IMR-90 (cell line): ENCODE measurements at regions not wholly inside any gene's neighbourhood (a gene's known extent, or its start where the extent isn't known, plus 50 kb on each side); places are given as distances from the start of the nearest gene placed in this dataset.

Experiments
- ATAC-seq: fragments of 200-7000 bp; cut with Tn5 transposase; 2 replicates; pipeline ENCODE4 v1.9.1; 2020; ENCODE audit warnings: low read depth, mild to moderate bottlenecking, moderate library complexity
- BruUV-seq: library from RNA; stranded (reverse); fragments of 400-500 nt; replicated peaks from 2 replicates; lab custom pipeline; 2021; lab: Mats Ljungman, UMichigan
- CTCF ChIA-PET: fragments of 300-600 bp; formaldehyde crosslinking; extraction: SDS; loops from one replicate; lab custom pipeline; 2021; ENCODE audit warnings: antibody characterized with exemption; lab: Yijun Ruan, JAX
- POLR2A ChIA-PET: fragments of 300-600 bp; sonication (Branson Sonifier 250); formaldehyde crosslinking; loops from one replicate; lab custom pipeline; 2022; ENCODE audit warnings: antibody characterized with exemption; ENCODE audit not compliant: unreplicated experiment; lab: Charles Lee
- DNase-seq: peaks from one replicate; pipeline ENCODE4 v3.0.0; 2013
- H2AFZ ChIP-seq: replicated peaks from 2 replicates; pipeline ENCODE3; 2013; ENCODE audit warnings: low read length, mild to moderate bottlenecking; ENCODE audit not compliant: poor library complexity
- H2AK5ac ChIP-seq: 2 replicates; pipeline ENCODE4 v1.6.1; 2013; ENCODE audit warnings: low read depth, low read length, inconsistent platforms
- H2AK9ac ChIP-seq: replicated peaks from 2 replicates; pipeline ENCODE3; 2013; ENCODE audit warnings: mild to moderate bottlenecking, low read depth, low read length, moderate library complexity; ENCODE audit not compliant: poor library complexity
- H2BK120ac ChIP-seq: 2 replicates; pipeline ENCODE4 v1.6.1; 2013; ENCODE audit warnings: low read depth, low read length, inconsistent platforms
- H2BK15ac ChIP-seq: 3 replicates; pipeline ENCODE4 v1.6.1; 2013; ENCODE audit warnings: low read depth, low read length, inconsistent platforms
- H2BK20ac ChIP-seq: 2 replicates; pipeline ENCODE4 v1.6.1; 2013; ENCODE audit warnings: low read depth, mild to moderate bottlenecking, inconsistent platforms, low read length, moderate library complexity
- H2BK5ac ChIP-seq: 2 replicates; pipeline ENCODE4 v1.6.1; 2013; ENCODE audit warnings: mild to moderate bottlenecking, low read depth, low read length, inconsistent platforms; ENCODE audit not compliant: poor library complexity, severe bottlenecking
- H3K14ac ChIP-seq: replicated peaks from 2 replicates; pipeline ENCODE4 v1.6.1; 2013; ENCODE audit warnings: low read depth, low read length, inconsistent platforms
- H3K18ac ChIP-seq: 2 replicates; pipeline ENCODE4 v1.6.1; 2013; ENCODE audit warnings: low read depth, low read length, control low read depth
- H3K23ac ChIP-seq: 2 replicates; pipeline ENCODE4 v1.6.1; 2013; ENCODE audit warnings: low read depth, low read length, inconsistent platforms
- H3K27ac ChIP-seq: 2 replicates; pipeline ENCODE4 v1.5.1; 2013; ENCODE audit warnings: mild to moderate bottlenecking, control low read depth, low read length; ENCODE audit not compliant: insufficient read depth
- H3K27me3 ChIP-seq: 2 replicates; pipeline ENCODE4 v1.6.1; 2013; ENCODE audit warnings: low read length; ENCODE audit not compliant: control insufficient read depth, insufficient read depth
- H3K36me3 ChIP-seq: 2 replicates; pipeline ENCODE4 v1.6.1; 2013; ENCODE audit warnings: low read length, mixed read lengths; ENCODE audit not compliant: control insufficient read depth, insufficient read depth
- H3K4ac ChIP-seq: 2 replicates; pipeline ENCODE4 v1.6.1; 2013; ENCODE audit warnings: low read depth, low read length, inconsistent platforms
- H3K4me1 ChIP-seq: 2 replicates; pipeline ENCODE4 v1.6.1; 2013; ENCODE audit warnings: low read length, mixed read lengths; ENCODE audit not compliant: control insufficient read depth, insufficient read depth
- H3K4me2 ChIP-seq: 2 replicates; pipeline ENCODE4 v1.6.1; 2013; ENCODE audit warnings: low read depth, mild to moderate bottlenecking, control low read depth, low read length, moderate library complexity
- H3K4me3 ChIP-seq: 2 replicates; pipeline ENCODE4 v1.5.1; 2013; ENCODE audit warnings: low read depth, mild to moderate bottlenecking, control low read depth, low read length, moderate library complexity; ENCODE audit not compliant: insufficient read depth
- H3K56ac ChIP-seq: 2 replicates; pipeline ENCODE4 v1.6.1; 2013; ENCODE audit warnings: low read length, inconsistent platforms; ENCODE audit not compliant: insufficient read depth; ENCODE audit errors: extremely low read depth
- H3K79me1 ChIP-seq, 2 experiments: 2 replicates each; pipeline ENCODE4 v1.6.1; 2013; ENCODE audit warnings: low read length in 2 of 2, inconsistent platforms in 1 of 2, low read depth in 1 of 2
- H3K9ac ChIP-seq: 2 replicates; pipeline ENCODE4 v1.6.1; 2013; ENCODE audit warnings: low read depth, low read length, control low read depth
- H3K9me1 ChIP-seq: 2 replicates; pipeline ENCODE4 v1.6.1; 2013; ENCODE audit warnings: low read length, inconsistent platforms; ENCODE audit not compliant: insufficient read depth
- H3K9me3 ChIP-seq: 2 replicates; pipeline ENCODE4 v1.6.1; 2013; ENCODE audit warnings: low read length; ENCODE audit not compliant: control insufficient read depth, insufficient read depth
- H4K20me1 ChIP-seq: 2 replicates; pipeline ENCODE4 v1.6.1; 2013; ENCODE audit warnings: low read length, inconsistent platforms; ENCODE audit not compliant: insufficient read depth
- H4K5ac ChIP-seq: 2 replicates; pipeline ENCODE4 v1.6.1; 2013; ENCODE audit warnings: mild to moderate bottlenecking, low read depth, low read length, control low read depth
- H4K8ac ChIP-seq, 2 experiments: 2 replicates each; pipeline ENCODE4 v1.6.1; 2013; ENCODE audit warnings: low read depth in 2 of 2, low read length in 2 of 2, control low read depth in 1 of 2, inconsistent platforms in 1 of 2
- H4K91ac ChIP-seq: 2 replicates; pipeline ENCODE4 v1.6.1; 2013; ENCODE audit warnings: low read depth, low read length, inconsistent platforms; ENCODE audit not compliant: insufficient read depth
- CHD1 ChIP-seq: IDR thresholded peaks from 2 replicates; pipeline ENCODE4 v1.6.1; 2012; ENCODE audit warnings: low read depth, low read length, improper control_type of control experiment
- FOS ChIP-seq: fragments of 150-350 bp; IDR thresholded peaks from 2 replicates; pipeline ENCODE4 v1.6.1; 2016; ENCODE audit warnings: low read depth, low read length
- MAFK ChIP-seq: IDR thresholded peaks from 2 replicates; pipeline ENCODE4 v1.6.1; 2012; ENCODE audit warnings: low read depth, low read length, improper control_type of control experiment
- MAZ ChIP-seq: IDR thresholded peaks from 2 replicates; pipeline ENCODE4 v1.6.1; 2012; ENCODE audit warnings: low read depth, mild to moderate bottlenecking, low read length, improper control_type of control experiment, moderate library complexity, borderline replicate concordance
- MXI1 ChIP-seq: IDR thresholded peaks from 2 replicates; pipeline ENCODE4 v1.6.1; 2012; ENCODE audit warnings: low read depth, mild to moderate bottlenecking, low read length, moderate library complexity, borderline replicate concordance
- RAD21 ChIP-seq: IDR thresholded peaks from 2 replicates; pipeline ENCODE4 v1.6.1; 2012; ENCODE audit warnings: low read length, improper control_type of control experiment
- RFX5 ChIP-seq: IDR thresholded peaks from 2 replicates; pipeline ENCODE4 v1.8.0; 2012; ENCODE audit warnings: low read depth, mild to moderate bottlenecking, low read length, moderate library complexity
- WGBS, 2 experiments: methylation state at CpG; one replicate each; pipeline versions ENCODE4 v1.1.5 to v1.1.7; 2013; ENCODE audit warnings: missing lambda C conversion rate in 2 of 2; ENCODE audit not compliant: insufficient read length in 1 of 2; ENCODE audit errors: extremely low coverage in 2 of 2; 5-methylcytosine and 5-hydroxymethylcytosine counted together
- dilution Hi-C: fragments of 300-500 bp; cut with HindIII; formaldehyde crosslinking; loops from one replicate; pipeline ENCODE4 v1.14.3; 2018; ENCODE audit warnings: low sequenced_read_pairs; ENCODE audit not compliant: unreplicated experiment
- in situ Hi-C: fragments of 300-500 bp; cut with MboI; formaldehyde crosslinking; loops from 3 replicates; pipeline ENCODE4 v1.14.3; 2019; ENCODE audit warnings: low sequenced_read_pairs, inconsistent platforms, mixed read lengths
- intact Hi-C: fragments of 100-400 bp; cut with micrococcal nuclease; formaldehyde crosslinking; loops from 2 replicates; pipeline ENCODE4 v1.10.0; 2022
- TF ChIP-seq, protein P1 (sequence below): conservative IDR thresholded peaks from 2 replicates; pipeline ENCODE4 v1.5.1; 2012; ENCODE audit warnings: mild to moderate bottlenecking, low read depth, low read length, improper control_type of control experiment
- TF ChIP-seq, protein P2 (sequence below): fragments of 150-350 bp; IDR thresholded peaks from 2 replicates; pipeline ENCODE4 v1.6.1; 2017; ENCODE audit warnings: mild to moderate bottlenecking, antibody characterized with exemption, low read length, low read depth

DNA sequence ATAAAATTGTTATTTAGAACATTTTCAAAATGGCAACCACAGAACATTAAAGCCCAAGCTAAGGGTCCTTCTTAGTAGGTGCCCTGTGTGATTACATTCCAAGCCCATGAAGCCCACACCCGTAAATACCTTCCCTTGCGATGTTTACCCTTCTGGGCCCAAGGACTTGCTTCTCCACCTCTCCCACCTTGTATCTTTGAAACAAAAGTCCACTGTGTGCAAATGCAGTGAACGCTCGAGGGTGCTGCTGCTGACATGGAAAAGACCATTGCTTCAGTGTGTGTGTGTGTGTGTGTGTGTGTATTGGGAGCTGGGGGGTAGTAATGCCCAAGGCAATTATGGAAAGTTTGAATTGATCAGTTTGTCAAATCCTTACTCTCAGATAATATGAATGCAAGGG, 298.1 kb downstream of the TGFB2 start:
- dilution Hi-C loops: no loop called here
- DNase-seq (no peak), ATAC-seq (no peak)
- H4K20me1 ChIP-seq: no peaks in the 10 kb centered on the region
- 0 out of 2 replicates have a peak overlapping the region, but pooled peaks have one; percentile 39 for H2BK120ac ChIP-seq
- no TSS peak for BruUV-seq
- H2AK9ac ChIP-seq: no peak overlapping the region
- intact Hi-C loops: no loop called here
- H2AFZ ChIP-seq: no peak overlapping the region
- H3K14ac ChIP-seq: no peak overlapping the region
- no peak overlapping the region for H3K4ac ChIP-seq
- H2BK15ac ChIP-seq: no peak overlapping the region
- H2BK20ac ChIP-seq: 0 out of 2 replicates have a peak overlapping the region, but pooled peaks have one; percentile 14
- no peaks in the 10 kb centered on the region for H3K9me3 ChIP-seq
- TF ChIP-seq CHD1 (no peak), RAD21 (no peak), RFX5 (no peak), MXI1 (no peak), MAZ (no peak), MAFK (no peak), FOS (no peak)
- TF ChIP-seq, protein P1, sequence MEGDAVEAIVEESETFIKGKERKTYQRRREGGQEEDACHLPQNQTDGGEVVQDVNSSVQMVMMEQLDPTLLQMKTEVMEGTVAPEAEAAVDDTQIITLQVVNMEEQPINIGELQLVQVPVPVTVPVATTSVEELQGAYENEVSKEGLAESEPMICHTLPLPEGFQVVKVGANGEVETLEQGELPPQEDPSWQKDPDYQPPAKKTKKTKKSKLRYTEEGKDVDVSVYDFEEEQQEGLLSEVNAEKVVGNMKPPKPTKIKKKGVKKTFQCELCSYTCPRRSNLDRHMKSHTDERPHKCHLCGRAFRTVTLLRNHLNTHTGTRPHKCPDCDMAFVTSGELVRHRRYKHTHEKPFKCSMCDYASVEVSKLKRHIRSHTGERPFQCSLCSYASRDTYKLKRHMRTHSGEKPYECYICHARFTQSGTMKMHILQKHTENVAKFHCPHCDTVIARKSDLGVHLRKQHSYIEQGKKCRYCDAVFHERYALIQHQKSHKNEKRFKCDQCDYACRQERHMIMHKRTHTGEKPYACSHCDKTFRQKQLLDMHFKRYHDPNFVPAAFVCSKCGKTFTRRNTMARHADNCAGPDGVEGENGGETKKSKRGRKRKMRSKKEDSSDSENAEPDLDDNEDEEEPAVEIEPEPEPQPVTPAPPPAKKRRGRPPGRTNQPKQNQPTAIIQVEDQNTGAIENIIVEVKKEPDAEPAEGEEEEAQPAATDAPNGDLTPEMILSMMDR: no peak
- TF ChIP-seq, protein P2, sequence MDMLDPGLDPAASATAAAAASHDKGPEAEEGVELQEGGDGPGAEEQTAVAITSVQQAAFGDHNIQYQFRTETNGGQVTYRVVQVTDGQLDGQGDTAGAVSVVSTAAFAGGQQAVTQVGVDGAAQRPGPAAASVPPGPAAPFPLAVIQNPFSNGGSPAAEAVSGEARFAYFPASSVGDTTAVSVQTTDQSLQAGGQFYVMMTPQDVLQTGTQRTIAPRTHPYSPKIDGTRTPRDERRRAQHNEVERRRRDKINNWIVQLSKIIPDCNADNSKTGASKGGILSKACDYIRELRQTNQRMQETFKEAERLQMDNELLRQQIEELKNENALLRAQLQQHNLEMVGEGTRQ: no peak
- H4K91ac ChIP-seq: no peak overlapping the region
- no peaks in the 10 kb centered on the region for H3K36me3 ChIP-seq
- H3K9ac ChIP-seq: no peak overlapping the region
- H4K5ac ChIP-seq: no peak overlapping the region
- H3K18ac ChIP-seq: no peak overlapping the region
- ChIA-PET POLR2A (no interaction called here), CTCF (no interaction called here)
- in situ Hi-C loops: no loop called here
- H2AK5ac ChIP-seq: no peak overlapping the region
- H3K27ac ChIP-seq: no peak overlapping the region
- no peaks in the 10 kb centered on the region for H3K79me1 ChIP-seq
- no peak overlapping the region for H3K23ac ChIP-seq
- H3K4me2 ChIP-seq: no peak overlapping the region
- no peak overlapping the region for H2BK5ac ChIP-seq
- WGBS, 2 experiments: no CpG with 5 or more reads among the region's 4 CpGs
- H3K9me1 ChIP-seq: peaks cover 3% of the 10 kb centered on the region; the same call in 1 of the 2 replicates
- peaks cover 7% of the 10 kb centered on the region; the same call in 1 of the 2 replicates for H3K4me1 ChIP-seq
- H3K27me3 ChIP-seq: no peaks in the 10 kb centered on the region
- 0 out of 4 replicates have a peak overlapping the region, but pooled peaks of 1 of the 2 experiments have one; percentile 9 for H4K8ac ChIP-seq
- H3K56ac ChIP-seq: no peak overlapping the region
- no peak overlapping the region for H3K4me3 ChIP-seq
